OCI-LY7 (cell line): ENCODE measurements at regions not wholly inside any gene's neighbourhood (a gene's known extent, or its start where the extent isn't known, plus 50 kb on each side); places are given as distances from the start of the nearest gene placed in this dataset.

Source experiments
- CTCF ChIP-seq: fragments of 200-600 bp; sonication (generic); conservative IDR thresholded peaks from 2 replicates; pipeline ENCODE4 v1.5.1; 2014; ENCODE audit warnings: mild to moderate bottlenecking, antibody characterized with exemption, low read length, moderate library complexity, mixed read lengths
- EZH2phosphoT487 ChIP-seq: fragments of 200-600 bp; sonication (generic); IDR thresholded peaks from 2 replicates; pipeline ENCODE4 v1.6.1; 2018; ENCODE audit warnings: low read depth, borderline replicate concordance, mild to moderate bottlenecking, mixed run types, antibody characterized with exemption, low read length, moderate library complexity, mixed read lengths

- TF ChIP-seq CTCF = no peak
- TF ChIP-seq EZH2phosphoT487 = no peak
Observed at GRCh38 chr5:20949636-20950035, 961.6 kb upstream of the CDH18 start.
